GM12878 (cell line): ENCODE measurements at regions not wholly inside any gene's neighbourhood (a gene's known extent, or its start where the extent isn't known, plus 50 kb on each side); places are given as distances from the start of the nearest gene placed in this dataset.

Source experiments
- CBX3 ChIP-seq: fragments of 200-600 bp; sonication (generic); IDR thresholded peaks from 2 replicates; pipeline ENCODE4 v1.6.1; 2016; ENCODE audit warnings: low read depth, borderline replicate concordance
- CREB1 ChIP-seq: IDR thresholded peaks from 2 replicates; pipeline ENCODE4 v1.6.1; 2012; ENCODE audit warnings: low read depth, mild to moderate bottlenecking, inconsistent platforms
- SP1 ChIP-seq: IDR thresholded peaks from one replicate; pipeline ENCODE4 v1.6.1; 2011; ENCODE audit warnings: low read depth, low read length
- TCF12 ChIP-seq: IDR thresholded peaks from 2 replicates; pipeline ENCODE4 v1.6.1; 2011; ENCODE audit warnings: low read depth, mild to moderate bottlenecking, low read length

DNA sequence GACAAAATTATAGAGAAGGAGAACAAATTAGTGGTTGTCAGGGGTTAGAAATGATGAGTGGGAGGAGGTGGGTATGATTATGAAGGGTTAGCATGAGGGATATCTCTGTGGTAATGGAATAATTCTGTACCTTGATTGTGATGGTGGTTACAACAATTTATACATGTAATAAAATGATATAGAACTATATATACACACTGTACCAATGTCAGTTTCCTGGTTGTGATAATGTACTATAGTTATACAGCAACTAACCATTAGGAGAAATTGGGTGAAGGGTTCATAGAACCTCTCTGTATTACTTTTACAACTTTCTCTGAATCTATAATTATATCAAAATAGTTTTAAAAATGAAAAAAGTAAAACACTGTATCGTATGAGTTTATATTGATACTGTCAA, 148.1 kb downstream of the ZNF621 start:
- TF ChIP-seq CREB1 = no peak
- no peak for TF ChIP-seq TCF12
- no peak for TF ChIP-seq SP1
- TF ChIP-seq CBX3 = no peak
